ENCODE measurements at regions not wholly inside any gene's neighbourhood (a gene's known extent, or its start where the extent isn't known, plus 50 kb on each side); places are given as distances from the start of the nearest gene placed in this dataset.
"Not testable (repeated sequence)": the region's sequence is repeated elsewhere in the genome, so short reads cannot be mapped to it uniquely, and the experiment has no call there.

DNA sequence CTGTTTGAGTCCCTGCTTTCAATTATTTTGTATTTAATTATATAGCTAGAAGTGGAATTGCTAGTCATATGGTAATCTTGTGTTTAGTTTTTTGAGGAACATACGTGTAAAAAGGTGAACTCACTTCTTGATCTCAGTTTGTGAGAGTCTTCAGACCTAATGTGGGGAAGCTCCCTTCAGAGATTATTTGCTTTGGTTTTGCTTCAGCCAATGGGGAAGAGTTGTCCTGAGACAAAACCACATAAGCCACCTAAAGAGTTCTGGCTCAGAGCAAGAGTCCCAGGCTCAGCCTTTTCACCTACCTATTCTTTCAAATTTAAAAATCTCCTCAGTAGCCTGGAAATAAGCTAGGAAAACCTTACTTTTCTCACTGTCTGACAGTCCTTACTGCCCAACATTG, 138.4 kb downstream of the UCK2 start:
- TF ChIP-seq, protein P1, sequence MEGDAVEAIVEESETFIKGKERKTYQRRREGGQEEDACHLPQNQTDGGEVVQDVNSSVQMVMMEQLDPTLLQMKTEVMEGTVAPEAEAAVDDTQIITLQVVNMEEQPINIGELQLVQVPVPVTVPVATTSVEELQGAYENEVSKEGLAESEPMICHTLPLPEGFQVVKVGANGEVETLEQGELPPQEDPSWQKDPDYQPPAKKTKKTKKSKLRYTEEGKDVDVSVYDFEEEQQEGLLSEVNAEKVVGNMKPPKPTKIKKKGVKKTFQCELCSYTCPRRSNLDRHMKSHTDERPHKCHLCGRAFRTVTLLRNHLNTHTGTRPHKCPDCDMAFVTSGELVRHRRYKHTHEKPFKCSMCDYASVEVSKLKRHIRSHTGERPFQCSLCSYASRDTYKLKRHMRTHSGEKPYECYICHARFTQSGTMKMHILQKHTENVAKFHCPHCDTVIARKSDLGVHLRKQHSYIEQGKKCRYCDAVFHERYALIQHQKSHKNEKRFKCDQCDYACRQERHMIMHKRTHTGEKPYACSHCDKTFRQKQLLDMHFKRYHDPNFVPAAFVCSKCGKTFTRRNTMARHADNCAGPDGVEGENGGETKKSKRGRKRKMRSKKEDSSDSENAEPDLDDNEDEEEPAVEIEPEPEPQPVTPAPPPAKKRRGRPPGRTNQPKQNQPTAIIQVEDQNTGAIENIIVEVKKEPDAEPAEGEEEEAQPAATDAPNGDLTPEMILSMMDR (IDR thresholded peaks at IDR 0.05; ENCODE audit: insufficient read depth, low read length, poor library complexity, severe bottlenecking) = no peak
- no peak for DNase-seq (ENCODE audit: extremely low read depth, insufficient read length)
- H3K27me3 ChIP-seq (replicated peaks; ENCODE audit: control insufficient read depth, insufficient read depth, low read length) = no peaks in the 10 kb centered on the region
- no peaks in the 10 kb centered on the region for H3K36me3 ChIP-seq (ENCODE audit: control insufficient read depth, insufficient read depth, low read length)
- no peak overlapping the region for H3K4me3 ChIP-seq (replicated peaks; ENCODE audit: low read depth, low read length)

DNA sequence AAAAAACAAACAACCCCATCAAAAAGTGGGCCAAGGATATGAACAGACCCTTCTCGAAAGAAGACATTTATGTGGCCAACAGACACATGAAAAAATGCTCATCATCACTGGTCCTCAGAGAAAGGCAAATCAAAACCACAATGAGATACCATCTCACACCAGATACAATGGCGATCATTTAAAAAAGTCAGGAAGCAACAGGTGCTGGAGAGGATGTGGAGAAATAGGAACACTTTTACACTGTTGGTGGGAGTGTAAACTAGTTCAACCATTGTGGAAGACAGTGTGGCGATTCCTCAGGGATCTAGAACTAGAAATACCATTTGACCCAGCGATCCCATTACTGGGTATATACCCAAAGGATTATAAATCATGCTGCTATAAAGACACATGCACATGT, 142.0 kb downstream of the UCK2 start:
- not testable (repeated sequence) for H3K36me3 ChIP-seq (ENCODE audit: control insufficient read depth, insufficient read depth, low read length); H3K27me3 ChIP-seq (replicated peaks; ENCODE audit: control insufficient read depth, insufficient read depth, low read length); DNase-seq (ENCODE audit: extremely low read depth, insufficient read length); H3K4me3 ChIP-seq (replicated peaks; ENCODE audit: low read depth, low read length)

DNA sequence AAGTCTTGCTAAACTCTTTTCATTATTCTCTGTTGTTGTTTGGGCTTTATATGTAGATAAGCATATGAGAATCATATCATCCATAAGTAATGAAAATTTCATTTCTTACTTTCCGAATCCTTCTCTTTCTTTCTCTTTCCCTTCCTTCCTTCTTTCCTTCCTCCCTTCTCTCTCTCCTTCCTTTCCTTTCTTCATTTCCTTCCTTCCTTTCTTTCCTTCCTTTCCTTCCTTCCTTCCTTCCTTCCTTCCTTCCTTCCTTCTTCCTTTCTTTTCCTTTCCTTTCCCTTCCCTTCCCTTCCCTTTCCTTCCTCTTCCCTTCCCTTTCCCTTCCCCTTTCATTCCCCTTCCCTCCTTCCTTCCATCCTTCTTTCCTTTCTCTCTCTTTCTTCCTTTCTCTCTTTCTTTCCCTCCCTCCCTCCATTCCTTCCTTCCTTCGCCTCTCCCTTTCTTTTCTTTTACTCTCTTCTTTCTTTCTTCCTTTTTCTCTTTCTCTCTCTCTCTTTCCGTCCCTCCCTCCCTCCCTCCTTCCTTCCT, 147.3 kb downstream of the UCK2 start:
- no peak overlapping the region for H3K4me3 ChIP-seq (replicated peaks; ENCODE audit: low read depth, low read length)
- no peaks in the 10 kb centered on the region for H3K27me3 ChIP-seq (replicated peaks; ENCODE audit: control insufficient read depth, insufficient read depth, low read length)
- TF ChIP-seq, protein P1 (IDR thresholded peaks at IDR 0.05; ENCODE audit: insufficient read depth, low read length, poor library complexity, severe bottlenecking) = no peak
- H3K36me3 ChIP-seq (ENCODE audit: control insufficient read depth, insufficient read depth, low read length) = no peaks in the 10 kb centered on the region
- no peak for DNase-seq (ENCODE audit: extremely low read depth, insufficient read length)

DNA sequence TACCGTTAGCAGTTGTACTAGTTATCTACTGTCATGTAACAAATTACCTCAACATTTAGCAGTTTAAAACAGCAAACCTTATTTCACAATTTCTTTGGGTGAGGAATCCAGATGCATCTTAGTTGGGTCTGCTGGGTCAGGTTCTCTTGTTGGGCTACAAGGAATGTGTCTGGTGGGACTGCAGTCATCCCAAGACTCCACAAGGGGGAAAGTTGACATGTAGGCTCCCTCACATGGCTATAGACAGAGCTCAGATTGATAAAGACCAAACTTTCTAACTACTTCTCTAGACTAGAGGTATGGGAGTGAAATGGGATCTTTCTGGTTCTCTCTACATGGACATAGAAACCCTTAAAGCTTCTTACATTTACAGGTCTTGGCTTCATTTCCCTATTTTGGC, 160.9 kb downstream of the UCK2 start:
- DNase-seq (ENCODE audit: extremely low read depth, insufficient read length) = no peak
- H3K4me3 ChIP-seq (replicated peaks; ENCODE audit: low read depth, low read length) = no peak overlapping the region
- TF ChIP-seq, protein P1 (IDR thresholded peaks at IDR 0.05; ENCODE audit: insufficient read depth, low read length, poor library complexity, severe bottlenecking) = no peak
- no peaks in the 10 kb centered on the region for H3K36me3 ChIP-seq (ENCODE audit: control insufficient read depth, insufficient read depth, low read length)
- H3K27me3 ChIP-seq (replicated peaks; ENCODE audit: control insufficient read depth, insufficient read depth, low read length) = no peaks in the 10 kb centered on the region

DNA sequence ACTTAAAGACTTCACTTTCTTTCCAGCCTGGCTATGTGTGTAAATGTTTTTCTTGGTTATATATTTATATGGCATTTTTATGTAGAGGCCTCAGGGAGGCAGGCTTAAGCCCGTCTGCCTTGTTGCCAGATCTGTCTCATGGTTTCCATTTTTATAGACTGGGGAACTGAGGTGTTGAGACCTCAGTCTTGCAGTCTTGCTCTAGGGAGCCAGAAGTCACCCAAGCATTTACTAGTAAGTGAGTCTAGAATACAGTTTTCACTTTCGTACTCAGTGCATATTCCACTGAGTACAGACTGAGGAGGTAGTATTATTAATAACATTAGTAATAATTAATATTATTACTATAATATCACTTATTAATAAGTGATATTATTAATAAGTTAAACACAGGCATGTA, 161.4 kb downstream of the UCK2 start:
- Histone ChIP-seq H3K27me3 (replicated peaks; ENCODE audit: control insufficient read depth, insufficient read depth, low read length) (no peaks in the 10 kb centered on the region), H3K36me3 (ENCODE audit: control insufficient read depth, insufficient read depth, low read length) (no peaks in the 10 kb centered on the region), H3K4me3 (replicated peaks; ENCODE audit: low read depth, low read length) (no peak overlapping the region)
- DNase-seq (ENCODE audit: extremely low read depth, insufficient read length) = no peak
- TF ChIP-seq, protein P1 (IDR thresholded peaks at IDR 0.05; ENCODE audit: insufficient read depth, low read length, poor library complexity, severe bottlenecking) = no peak

DNA sequence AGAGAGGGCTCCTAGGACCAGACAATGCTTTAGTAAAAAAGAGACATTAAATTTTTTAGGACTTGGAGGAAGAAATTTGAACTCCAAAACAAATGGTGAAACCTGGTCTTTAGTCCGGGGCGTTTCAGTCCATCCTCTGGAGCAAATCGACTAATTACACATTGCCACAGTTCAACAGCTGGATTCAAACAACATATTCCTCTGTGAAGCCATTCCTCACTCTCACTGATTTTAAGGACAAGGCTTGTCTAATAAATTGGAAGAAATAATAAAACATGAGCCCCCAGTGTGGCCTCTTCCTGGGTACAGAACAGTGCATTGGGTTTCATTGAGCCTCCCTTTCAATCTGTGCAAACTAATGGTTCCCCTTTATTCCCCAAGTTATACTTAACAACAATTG, 165.1 kb downstream of the UCK2 start:
- H3K27me3 ChIP-seq (replicated peaks; ENCODE audit: control insufficient read depth, insufficient read depth, low read length) = no peaks in the 10 kb centered on the region
- no peak for DNase-seq (ENCODE audit: extremely low read depth, insufficient read length)
- TF ChIP-seq, protein P1 (IDR thresholded peaks at IDR 0.05; ENCODE audit: insufficient read depth, low read length, poor library complexity, severe bottlenecking) = no peak
- H3K4me3 ChIP-seq (replicated peaks; ENCODE audit: low read depth, low read length) = no peak overlapping the region
- H3K36me3 ChIP-seq (ENCODE audit: control insufficient read depth, insufficient read depth, low read length) = no peaks in the 10 kb centered on the region
